ENCODE measurements at regions not wholly inside any gene's neighbourhood (a gene's known extent, or its start where the extent isn't known, plus 50 kb on each side); places are given as distances from the start of the nearest gene placed in this dataset.

DNA sequence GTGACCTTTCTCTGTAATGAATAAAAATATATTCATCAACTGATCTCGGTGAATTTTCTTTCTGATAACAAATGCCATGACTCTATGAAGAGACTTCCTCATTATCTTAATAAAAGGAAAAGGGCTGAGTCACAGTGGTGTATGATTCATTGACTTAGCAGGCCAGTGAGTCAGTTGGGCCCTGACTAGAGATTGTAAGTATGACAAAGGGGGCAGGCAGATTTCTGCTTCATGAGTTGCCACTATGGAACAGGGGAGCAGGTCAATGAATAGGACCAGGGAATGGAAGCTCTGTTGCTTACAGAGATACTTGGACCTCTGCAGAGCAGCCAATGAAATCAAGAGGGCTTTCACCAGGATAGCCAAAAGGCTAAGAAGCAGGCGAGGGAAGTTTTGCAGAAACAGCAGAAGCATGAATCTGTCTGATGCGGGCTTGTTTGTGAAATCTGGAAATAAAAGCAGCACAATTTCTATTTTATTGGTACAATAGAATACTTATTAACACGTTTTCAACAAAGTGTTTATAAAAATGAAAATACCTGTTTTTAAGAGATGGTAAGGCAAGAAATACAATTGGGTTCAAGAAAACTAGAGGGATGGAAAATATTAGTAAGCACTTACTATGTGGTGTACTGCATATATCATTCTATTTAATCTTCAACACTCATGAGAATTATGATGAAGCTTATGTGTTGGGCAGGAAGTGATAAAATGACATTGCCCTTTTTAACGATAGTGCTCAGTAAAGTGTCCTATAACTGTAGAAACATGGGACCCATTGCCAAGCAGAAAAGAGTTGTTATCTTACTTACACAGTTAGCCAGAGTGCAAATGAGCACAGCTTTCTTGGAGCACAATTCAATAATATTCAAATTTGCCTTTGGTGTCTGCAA, 169.8 kb upstream of the MYRIP start:
- TF ChIP-seq, protein P1, sequence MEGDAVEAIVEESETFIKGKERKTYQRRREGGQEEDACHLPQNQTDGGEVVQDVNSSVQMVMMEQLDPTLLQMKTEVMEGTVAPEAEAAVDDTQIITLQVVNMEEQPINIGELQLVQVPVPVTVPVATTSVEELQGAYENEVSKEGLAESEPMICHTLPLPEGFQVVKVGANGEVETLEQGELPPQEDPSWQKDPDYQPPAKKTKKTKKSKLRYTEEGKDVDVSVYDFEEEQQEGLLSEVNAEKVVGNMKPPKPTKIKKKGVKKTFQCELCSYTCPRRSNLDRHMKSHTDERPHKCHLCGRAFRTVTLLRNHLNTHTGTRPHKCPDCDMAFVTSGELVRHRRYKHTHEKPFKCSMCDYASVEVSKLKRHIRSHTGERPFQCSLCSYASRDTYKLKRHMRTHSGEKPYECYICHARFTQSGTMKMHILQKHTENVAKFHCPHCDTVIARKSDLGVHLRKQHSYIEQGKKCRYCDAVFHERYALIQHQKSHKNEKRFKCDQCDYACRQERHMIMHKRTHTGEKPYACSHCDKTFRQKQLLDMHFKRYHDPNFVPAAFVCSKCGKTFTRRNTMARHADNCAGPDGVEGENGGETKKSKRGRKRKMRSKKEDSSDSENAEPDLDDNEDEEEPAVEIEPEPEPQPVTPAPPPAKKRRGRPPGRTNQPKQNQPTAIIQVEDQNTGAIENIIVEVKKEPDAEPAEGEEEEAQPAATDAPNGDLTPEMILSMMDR (IDR thresholded peaks at IDR 0.05; ENCODE audit: poor library complexity) = no peak
- TF ChIP-seq EZH2 (IDR thresholded peaks at IDR 0.05; ENCODE audit: borderline replicate concordance) = no peak

All from hepatocyte (in vitro differentiated cells).